Right lobe of liver (tissue), 4 donors: ENCODE measurements at regions not wholly inside any gene's neighbourhood (a gene's known extent, or its start where the extent isn't known, plus 50 kb on each side); places are given as distances from the start of the nearest gene placed in this dataset.

ENCODE experiments used
- POLR2A ChIP-seq: fragments of 450-650 bp; IDR thresholded peaks from one replicate; pipeline ENCODE4 v1.6.1; 2017; ENCODE audit warnings: antibody characterized with exemption, mild to moderate bottlenecking
- TF ChIP-seq, protein P1 (sequence below), 4 donors: fragments of 200-600 bp in 3 of 4; fragments of 450-650 bp in 1 of 4; IDR thresholded peaks; one replicate each; pipeline versions ENCODE4 v1.5.1 to v1.8.0; 2016 to 2022; ENCODE audit warnings: antibody characterized with exemption in 4 of 4, mild to moderate bottlenecking in 2 of 4
- donor health status: DM: no; HTN: no; CAD: no.
- donor health status: DM: no; HTN: no; CAD: no.
- donor health status: DM: no; HTN: yes; CAD: no.

DNA sequence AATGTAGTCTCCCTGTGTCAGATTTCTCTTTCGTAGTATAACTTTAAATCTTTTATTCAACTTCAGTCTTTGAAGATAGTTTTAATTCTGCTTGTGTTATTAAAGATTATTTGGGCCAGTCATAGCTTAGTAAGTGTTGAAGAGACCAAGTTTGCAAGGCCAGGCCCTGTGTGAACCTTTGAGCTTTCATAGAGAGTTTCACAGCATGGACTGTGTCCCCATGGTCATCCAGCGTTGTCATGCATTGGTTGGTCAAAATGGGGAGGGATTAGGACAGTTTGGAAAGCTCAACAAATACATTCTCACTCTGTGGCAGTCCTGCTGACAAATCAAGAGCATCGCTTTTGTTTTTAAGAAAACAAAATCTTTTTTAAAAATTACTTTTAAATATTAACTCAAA lies 74.6 kb upstream of the FAM83B start:
- TF ChIP-seq, protein P1, sequence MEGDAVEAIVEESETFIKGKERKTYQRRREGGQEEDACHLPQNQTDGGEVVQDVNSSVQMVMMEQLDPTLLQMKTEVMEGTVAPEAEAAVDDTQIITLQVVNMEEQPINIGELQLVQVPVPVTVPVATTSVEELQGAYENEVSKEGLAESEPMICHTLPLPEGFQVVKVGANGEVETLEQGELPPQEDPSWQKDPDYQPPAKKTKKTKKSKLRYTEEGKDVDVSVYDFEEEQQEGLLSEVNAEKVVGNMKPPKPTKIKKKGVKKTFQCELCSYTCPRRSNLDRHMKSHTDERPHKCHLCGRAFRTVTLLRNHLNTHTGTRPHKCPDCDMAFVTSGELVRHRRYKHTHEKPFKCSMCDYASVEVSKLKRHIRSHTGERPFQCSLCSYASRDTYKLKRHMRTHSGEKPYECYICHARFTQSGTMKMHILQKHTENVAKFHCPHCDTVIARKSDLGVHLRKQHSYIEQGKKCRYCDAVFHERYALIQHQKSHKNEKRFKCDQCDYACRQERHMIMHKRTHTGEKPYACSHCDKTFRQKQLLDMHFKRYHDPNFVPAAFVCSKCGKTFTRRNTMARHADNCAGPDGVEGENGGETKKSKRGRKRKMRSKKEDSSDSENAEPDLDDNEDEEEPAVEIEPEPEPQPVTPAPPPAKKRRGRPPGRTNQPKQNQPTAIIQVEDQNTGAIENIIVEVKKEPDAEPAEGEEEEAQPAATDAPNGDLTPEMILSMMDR (IDR thresholded peaks at IDR 0.05), result no peak
- TF ChIP-seq POLR2A, result no peak
